ENCODE measurements at regions not wholly inside any gene's neighbourhood (a gene's known extent, or its start where the extent isn't known, plus 50 kb on each side); places are given as distances from the start of the nearest gene placed in this dataset.

GRCh38 chr4:17309567-17310268 is 202.2 kb downstream of the QDPR start:
- no peak overlapping the region for H3K4me3 ChIP-seq (ENCODE audit: low read depth, low read length, poor library complexity, severe bottlenecking)
- ChIA-PET POLR2A (ENCODE audit: low non-redundant PET) (interaction anchor here (0.5 kb wide), 1 partner anchor 24 kb away, joined by 3 read pairs; no protein-coding TSS in a partner anchor), CTCF (no interaction called here)

DNA sequence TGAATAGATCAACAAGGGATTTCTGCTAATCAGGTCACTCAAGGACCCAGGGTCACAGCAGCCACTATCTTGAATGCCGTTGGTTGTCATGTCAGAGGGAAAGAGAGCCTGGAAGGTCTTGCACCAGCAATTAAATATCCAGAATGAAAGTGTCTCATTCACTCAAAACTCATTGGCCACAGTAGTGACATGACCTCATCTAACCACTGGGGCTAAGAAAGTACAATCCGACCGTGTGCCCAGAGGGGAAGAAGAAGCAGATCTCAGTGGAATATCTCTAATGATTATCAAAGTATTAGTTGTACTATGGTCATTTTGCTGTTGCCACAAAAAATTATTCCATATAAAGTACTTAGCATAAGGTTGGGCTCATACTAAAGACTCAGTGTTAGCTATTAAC is 210.0 kb downstream of the QDPR start:
- DNase-seq (ENCODE audit: low spot score): no peak
- no TSS peak for BruUV-seq (replicated peaks)
- CTCF ChIA-PET: no interaction called here
- POLR2A ChIA-PET (ENCODE audit: low non-redundant PET): no interaction called here
- TF ChIP-seq, protein P1, sequence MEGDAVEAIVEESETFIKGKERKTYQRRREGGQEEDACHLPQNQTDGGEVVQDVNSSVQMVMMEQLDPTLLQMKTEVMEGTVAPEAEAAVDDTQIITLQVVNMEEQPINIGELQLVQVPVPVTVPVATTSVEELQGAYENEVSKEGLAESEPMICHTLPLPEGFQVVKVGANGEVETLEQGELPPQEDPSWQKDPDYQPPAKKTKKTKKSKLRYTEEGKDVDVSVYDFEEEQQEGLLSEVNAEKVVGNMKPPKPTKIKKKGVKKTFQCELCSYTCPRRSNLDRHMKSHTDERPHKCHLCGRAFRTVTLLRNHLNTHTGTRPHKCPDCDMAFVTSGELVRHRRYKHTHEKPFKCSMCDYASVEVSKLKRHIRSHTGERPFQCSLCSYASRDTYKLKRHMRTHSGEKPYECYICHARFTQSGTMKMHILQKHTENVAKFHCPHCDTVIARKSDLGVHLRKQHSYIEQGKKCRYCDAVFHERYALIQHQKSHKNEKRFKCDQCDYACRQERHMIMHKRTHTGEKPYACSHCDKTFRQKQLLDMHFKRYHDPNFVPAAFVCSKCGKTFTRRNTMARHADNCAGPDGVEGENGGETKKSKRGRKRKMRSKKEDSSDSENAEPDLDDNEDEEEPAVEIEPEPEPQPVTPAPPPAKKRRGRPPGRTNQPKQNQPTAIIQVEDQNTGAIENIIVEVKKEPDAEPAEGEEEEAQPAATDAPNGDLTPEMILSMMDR (conservative IDR thresholded peaks at IDR 0.05; ENCODE audit: low read depth, low read length): no peak
- TF ChIP-seq EZH2 (IDR thresholded peaks at IDR 0.05; ENCODE audit: borderline replicate concordance, low read depth, low read length, poor library complexity, severe bottlenecking): no peak
- Histone ChIP-seq H3K4me3 (ENCODE audit: low read depth, low read length, poor library complexity, severe bottlenecking) (no peak overlapping the region), H3K36me3 (ENCODE audit: insufficient read depth, low read length, poor library complexity, severe bottlenecking) (no peaks in the 10 kb centered on the region), H3K9me3 (ENCODE audit: low read depth, low read length, poor library complexity, severe bottlenecking) (peaks cover 1% of the 10 kb centered on the region), H3K27me3 (replicated peaks; ENCODE audit: insufficient read depth, low read depth, low read length, poor library complexity) (no peaks in the 10 kb centered on the region), H3K4me1 (ENCODE audit: insufficient read depth, low read length, poor library complexity, severe bottlenecking) (no peaks in the 10 kb centered on the region), H3K27ac (ENCODE audit: low read depth, low read length, poor library complexity, severe bottlenecking) (no peak overlapping the region)
- intact Hi-C loops (cut with micrococcal nuclease; ENCODE audit: unreplicated experiment): no loop called here

More at GRCh38 chr4:17309567-17310268, 202.2 kb downstream of the QDPR start:
- no peaks in the 10 kb centered on the region for H3K36me3 ChIP-seq (ENCODE audit: insufficient read depth, low read length, poor library complexity, severe bottlenecking)
- TF ChIP-seq EZH2 (IDR thresholded peaks at IDR 0.05; ENCODE audit: borderline replicate concordance, low read depth, low read length, poor library complexity, severe bottlenecking): no peak
- TF ChIP-seq, protein P1 (conservative IDR thresholded peaks at IDR 0.05; ENCODE audit: low read depth, low read length): no peak
- no peaks in the 10 kb centered on the region for H3K27me3 ChIP-seq (replicated peaks; ENCODE audit: insufficient read depth, low read depth, low read length, poor library complexity)
- intact Hi-C loops (cut with micrococcal nuclease; ENCODE audit: unreplicated experiment): no loop called here
- no TSS peak for BruUV-seq (replicated peaks)
- no peak overlapping the region for H3K27ac ChIP-seq (ENCODE audit: low read depth, low read length, poor library complexity, severe bottlenecking)
- peaks cover 4% of the 10 kb centered on the region for H3K9me3 ChIP-seq (ENCODE audit: low read depth, low read length, poor library complexity, severe bottlenecking)
- DNase-seq (ENCODE audit: low spot score): no peak
- H3K4me1 ChIP-seq (ENCODE audit: insufficient read depth, low read length, poor library complexity, severe bottlenecking): no peaks in the 10 kb centered on the region

DNA sequence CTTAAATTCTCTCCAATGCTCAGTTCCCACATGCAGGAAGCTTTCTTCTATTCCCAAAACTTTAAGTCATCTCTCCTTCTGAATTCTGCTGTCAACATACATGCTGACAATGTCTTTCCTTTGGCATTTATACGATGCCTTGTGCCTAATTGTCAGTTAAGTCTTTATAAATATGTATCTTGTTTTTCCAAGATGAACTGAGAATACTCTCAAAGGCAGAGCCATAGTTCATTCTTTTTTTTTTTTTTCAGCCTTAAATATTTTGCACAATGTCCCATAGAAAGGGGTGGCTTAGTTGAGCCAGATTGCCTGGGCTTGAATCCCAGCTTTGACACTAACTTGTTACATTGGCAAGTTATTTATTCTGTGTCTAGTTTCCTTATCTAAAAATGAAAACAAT is 210.6 kb downstream of the QDPR start:
- Histone ChIP-seq H3K4me3 (ENCODE audit: low read depth, low read length, poor library complexity, severe bottlenecking) (no peak overlapping the region), H3K9me3 (ENCODE audit: low read depth, low read length, poor library complexity, severe bottlenecking) (no peaks in the 10 kb centered on the region), H3K27me3 (replicated peaks; ENCODE audit: insufficient read depth, low read depth, low read length, poor library complexity) (no peaks in the 10 kb centered on the region), H3K27ac (ENCODE audit: low read depth, low read length, poor library complexity, severe bottlenecking) (no peak overlapping the region), H3K4me1 (ENCODE audit: insufficient read depth, low read length, poor library complexity, severe bottlenecking) (no peaks in the 10 kb centered on the region), H3K36me3 (ENCODE audit: insufficient read depth, low read length, poor library complexity, severe bottlenecking) (no peaks in the 10 kb centered on the region)
- no peak for DNase-seq (ENCODE audit: low spot score)
- BruUV-seq (replicated peaks): no TSS peak
- ChIA-PET CTCF (no interaction called here), POLR2A (ENCODE audit: low non-redundant PET) (no interaction called here)
- intact Hi-C loops (cut with micrococcal nuclease; ENCODE audit: unreplicated experiment): no loop called here
- TF ChIP-seq EZH2 (IDR thresholded peaks at IDR 0.05; ENCODE audit: borderline replicate concordance, low read depth, low read length, poor library complexity, severe bottlenecking): no peak
- TF ChIP-seq, protein P1 (conservative IDR thresholded peaks at IDR 0.05; ENCODE audit: low read depth, low read length): no peak
